IPS-20b (cell line): ENCODE measurements at regions not wholly inside any gene's neighbourhood (a gene's known extent, or its start where the extent isn't known, plus 50 kb on each side); places are given as distances from the start of the nearest gene placed in this dataset.

Experiments
- H3K27ac ChIP-seq: one replicate; pipeline ENCODE4 v1.5.1; 2013; ENCODE audit warnings: low read length
- H3K27me3 ChIP-seq: 2 replicates; pipeline ENCODE4 v1.6.1; 2013; ENCODE audit warnings: mild to moderate bottlenecking, low read length, inconsistent platforms; ENCODE audit not compliant: insufficient read depth
- H3K36me3 ChIP-seq: 2 replicates; pipeline ENCODE4 v1.6.1; 2013; ENCODE audit warnings: low read depth, mild to moderate bottlenecking, inconsistent platforms, low read length, moderate library complexity; ENCODE audit not compliant: insufficient read depth
- H3K4me1 ChIP-seq: 2 replicates; pipeline ENCODE4 v1.6.1; 2013; ENCODE audit warnings: mild to moderate bottlenecking, control low read depth, inconsistent platforms, low read length, moderate library complexity; ENCODE audit not compliant: insufficient read depth
- H3K4me3 ChIP-seq: 2 replicates; pipeline ENCODE4 v1.5.1; 2013; ENCODE audit warnings: mild to moderate bottlenecking, low read length, inconsistent platforms
- H3K9ac ChIP-seq: 2 replicates; pipeline ENCODE4 v1.6.1; 2013; ENCODE audit warnings: low read depth, mild to moderate bottlenecking, inconsistent platforms, low read length, moderate library complexity
- H3K9me3 ChIP-seq: 2 replicates; pipeline ENCODE4 v1.6.1; 2013; ENCODE audit warnings: mild to moderate bottlenecking, low read depth, low read length, inconsistent platforms; ENCODE audit not compliant: insufficient read depth

- Histone ChIP-seq H3K9ac (no peak overlapping the region), H3K36me3 (no peaks in the 10 kb centered on the region), H3K27ac (no peak overlapping the region), H3K4me3 (no peak overlapping the region), H3K9me3 (no peaks in the 10 kb centered on the region), H3K27me3 (no peaks in the 10 kb centered on the region), H3K4me1 (no peaks in the 10 kb centered on the region)
Measured at GRCh38 chr7:46741938-46742540, 821.0 kb upstream of the IGFBP3 start.

GRCh38 chr7:46741181-46741580, 820.1 kb upstream of the IGFBP3 start:
- H3K4me1 ChIP-seq: no peaks in the 10 kb centered on the region
- no peaks in the 10 kb centered on the region for H3K27me3 ChIP-seq
- H3K4me3 ChIP-seq: no peak overlapping the region
- H3K36me3 ChIP-seq: no peaks in the 10 kb centered on the region
- H3K9me3 ChIP-seq: no peaks in the 10 kb centered on the region
- no peak overlapping the region for H3K27ac ChIP-seq
- H3K9ac ChIP-seq: no peak overlapping the region

- H3K36me3 ChIP-seq: no peaks in the 10 kb centered on the region
- H3K27me3 ChIP-seq: no peaks in the 10 kb centered on the region
- no peaks in the 10 kb centered on the region for H3K4me1 ChIP-seq
- no peak overlapping the region for H3K27ac ChIP-seq
- H3K9me3 ChIP-seq: 0 out of 2 replicates have a peak, but pooled peaks cover under 1% of the 10 kb centered on the region
- no peak overlapping the region for H3K4me3 ChIP-seq
- no peak overlapping the region for H3K9ac ChIP-seq
Measured at GRCh38 chr7:46739518-46740234, 818.6 kb upstream of the IGFBP3 start.

GRCh38 chr7:46738796-46739195, 817.7 kb upstream of the IGFBP3 start:
- Histone ChIP-seq H3K9me3 (peaks cover 8% of the 10 kb centered on the region; the same call in 1 of the 2 replicates), H3K9ac (no peak overlapping the region), H3K27me3 (no peaks in the 10 kb centered on the region), H3K4me1 (no peaks in the 10 kb centered on the region), H3K36me3 (no peaks in the 10 kb centered on the region), H3K27ac (no peak overlapping the region), H3K4me3 (no peak overlapping the region)

GRCh38 chr7:46738165-46738564, 817.1 kb upstream of the IGFBP3 start:
- Histone ChIP-seq H3K27me3 (no peaks in the 10 kb centered on the region), H3K9ac (no peak overlapping the region), H3K4me1 (no peaks in the 10 kb centered on the region), H3K9me3 (peaks cover 8% of the 10 kb centered on the region; the same call in 1 of the 2 replicates), H3K4me3 (no peak overlapping the region), H3K36me3 (no peaks in the 10 kb centered on the region), H3K27ac (no peak overlapping the region)

- Histone ChIP-seq H3K27me3 (no peaks in the 10 kb centered on the region), H3K36me3 (no peaks in the 10 kb centered on the region), H3K4me3 (no peak overlapping the region), H3K27ac (no peak overlapping the region), H3K4me1 (no peaks in the 10 kb centered on the region), H3K9me3 (no peaks in the 10 kb centered on the region), H3K9ac (no peak overlapping the region)
Measured at GRCh38 chr7:46725838-46726237, 804.8 kb upstream of the IGFBP3 start.

GRCh38 chr7:46725136-46725535, 804.1 kb upstream of the IGFBP3 start:
- H3K4me1 ChIP-seq: no peaks in the 10 kb centered on the region
- H3K27me3 ChIP-seq: no peaks in the 10 kb centered on the region
- H3K27ac ChIP-seq: no peak overlapping the region
- no peaks in the 10 kb centered on the region for H3K9me3 ChIP-seq
- H3K4me3 ChIP-seq: no peak overlapping the region
- H3K36me3 ChIP-seq: no peaks in the 10 kb centered on the region
- H3K9ac ChIP-seq: no peak overlapping the region

- H3K36me3 ChIP-seq: no peaks in the 10 kb centered on the region
Measured at GRCh38 chr7:46723742-46724141, 802.7 kb upstream of the IGFBP3 start.

GRCh38 chr7:46723003-46723402, 801.9 kb upstream of the IGFBP3 start:
- Histone ChIP-seq H3K36me3 (no peaks in the 10 kb centered on the region), H3K9ac (no peak overlapping the region), H3K4me1 (no peaks in the 10 kb centered on the region), H3K27me3 (no peaks in the 10 kb centered on the region), H3K9me3 (no peaks in the 10 kb centered on the region), H3K27ac (no peak overlapping the region), H3K4me3 (no peak overlapping the region)

More at GRCh38 chr7:46723742-46724141, 802.7 kb upstream of the IGFBP3 start:
- Histone ChIP-seq H3K9me3 (no peaks in the 10 kb centered on the region), H3K27ac (no peak overlapping the region), H3K9ac (no peak overlapping the region), H3K4me3 (no peak overlapping the region), H3K4me1 (no peaks in the 10 kb centered on the region), H3K27me3 (no peaks in the 10 kb centered on the region)

- H3K9me3 ChIP-seq: no peaks in the 10 kb centered on the region
- no peak overlapping the region for H3K27ac ChIP-seq
- H3K27me3 ChIP-seq: no peaks in the 10 kb centered on the region
- no peak overlapping the region for H3K9ac ChIP-seq
- H3K4me1 ChIP-seq: no peaks in the 10 kb centered on the region
- no peak overlapping the region for H3K4me3 ChIP-seq
- no peaks in the 10 kb centered on the region for H3K36me3 ChIP-seq
Measured at GRCh38 chr7:46720761-46721160, 799.7 kb upstream of the IGFBP3 start.

GRCh38 chr7:46719616-46720015, 798.5 kb upstream of the IGFBP3 start:
- no peaks in the 10 kb centered on the region for H3K27me3 ChIP-seq
- no peak overlapping the region for H3K27ac ChIP-seq
- no peaks in the 10 kb centered on the region for H3K4me1 ChIP-seq
- H3K4me3 ChIP-seq: no peak overlapping the region
- H3K9me3 ChIP-seq: no peaks in the 10 kb centered on the region
- no peak overlapping the region for H3K9ac ChIP-seq
- no peaks in the 10 kb centered on the region for H3K36me3 ChIP-seq

- Histone ChIP-seq H3K4me3 (no peak overlapping the region), H3K4me1 (no peaks in the 10 kb centered on the region), H3K36me3 (no peaks in the 10 kb centered on the region), H3K27me3 (no peaks in the 10 kb centered on the region), H3K27ac (no peak overlapping the region), H3K9me3 (no peaks in the 10 kb centered on the region), H3K9ac (no peak overlapping the region)
Measured at GRCh38 chr7:46716926-46717325, 795.9 kb upstream of the IGFBP3 start.
